ENCODE measurements at regions not wholly inside any gene's neighbourhood (a gene's known extent, or its start where the extent isn't known, plus 50 kb on each side); places are given as distances from the start of the nearest gene placed in this dataset.

GRCh38 chr2:35915261-35915660 is 440.3 kb upstream of the CRIM1 start:
- TF ChIP-seq EZH2phosphoT487 (IDR thresholded peaks at IDR 0.05) (no peak), CTCF (IDR thresholded peaks at IDR 0.05) (no peak), EZH2 (IDR thresholded peaks at IDR 0.05) (no peak)

Data from neural progenitor cell (in vitro differentiated cells).